Keratinocyte (primary cell): ENCODE measurements at regions not wholly inside any gene's neighbourhood (a gene's known extent, or its start where the extent isn't known, plus 50 kb on each side); places are given as distances from the start of the nearest gene placed in this dataset.

Source experiments
- DNase-seq: peaks from one replicate; pipeline ENCODE4 v3.0.0-alpha.2; 2011; ENCODE audit warnings: low read depth, missing footprints, low spot score
- FAIRE-seq: peaks from 2 replicates; lab custom pipeline; 2011; peaks lifted over from hg19 to GRCh38; lab: Jason Lieb, UNC
- H2AFZ ChIP-seq: 2 replicates; pipeline ENCODE4 v1.6.0; 2012; ENCODE audit warnings: low read length, control low read depth, inconsistent platforms; ENCODE audit not compliant: control insufficient read depth
- H3K27ac ChIP-seq: 2 replicates; pipeline ENCODE4 v1.5.1; 2011; ENCODE audit warnings: low read length; ENCODE audit not compliant: control insufficient read depth, insufficient read depth
- H3K27me3 ChIP-seq: 3 replicates; pipeline ENCODE4 v1.6.0; 2011; ENCODE audit warnings: low read length; ENCODE audit not compliant: control insufficient read depth, insufficient read depth; ENCODE audit errors: extremely low read depth
- H3K36me3 ChIP-seq, 2 experiments: 2 replicates in 1 of 2; 3 replicates in 1 of 2; pipeline ENCODE4 v1.5.1; 2011; ENCODE audit warnings: low read length in 2 of 2, mild to moderate bottlenecking in 1 of 2; ENCODE audit not compliant: control insufficient read depth in 2 of 2, insufficient read depth in 2 of 2; ENCODE audit errors: extremely low read depth in 1 of 2
- H3K4me1 ChIP-seq: 3 replicates; pipeline ENCODE4 v1.5.1; 2011; ENCODE audit warnings: low read length; ENCODE audit not compliant: control insufficient read depth, insufficient read depth; ENCODE audit errors: extremely low read depth
- H3K4me2 ChIP-seq: 3 replicates; pipeline ENCODE4 v1.6.0; 2011; ENCODE audit warnings: low read depth, low read length; ENCODE audit not compliant: control insufficient read depth, insufficient read depth; ENCODE audit errors: extremely low read depth
- H3K4me3 ChIP-seq, 3 experiments: fragments of 200-600 bp in 1 of 3; sonication (generic) in 1 of 3; 2 replicates in 2 of 3; 3 replicates in 1 of 3; pipeline ENCODE4 v1.5.1; 2011 to 2016; ENCODE audit warnings: low read length in 3 of 3, mild to moderate bottlenecking in 3 of 3, control low read depth in 2 of 3, inconsistent platforms in 1 of 3, low read depth in 1 of 3, mixed read lengths in 1 of 3, mixed run types in 1 of 3, moderate library complexity in 1 of 3; ENCODE audit not compliant: control insufficient read depth in 2 of 3, insufficient read depth in 2 of 3; ENCODE audit errors: extremely low read depth in 1 of 3
- H3K79me2 ChIP-seq: 2 replicates; pipeline ENCODE4 v1.6.0; 2012; ENCODE audit warnings: low read length; ENCODE audit not compliant: control insufficient read depth, insufficient read depth
- H3K9ac ChIP-seq: 3 replicates; pipeline ENCODE4 v1.6.0; 2011; ENCODE audit warnings: low read length; ENCODE audit not compliant: control insufficient read depth, insufficient read depth; ENCODE audit errors: extremely low read depth
- H3K9me1 ChIP-seq: 3 replicates; pipeline ENCODE4 v1.6.0; 2011; ENCODE audit warnings: low read length; ENCODE audit not compliant: control insufficient read depth, insufficient read depth; ENCODE audit errors: extremely low read depth
- H3K9me3 ChIP-seq: 2 replicates; pipeline ENCODE4 v1.5.1; 2012; ENCODE audit warnings: low read depth, low read length; ENCODE audit not compliant: control insufficient read depth
- H4K20me1 ChIP-seq: 3 replicates; pipeline ENCODE4 v1.6.0; 2011; ENCODE audit warnings: low read length; ENCODE audit not compliant: control insufficient read depth, insufficient read depth; ENCODE audit errors: extremely low read depth
- CTCF ChIP-seq, 3 experiments: IDR thresholded peaks in 1 of 3; conservative IDR thresholded peaks in 1 of 3; optimal IDR thresholded peaks in 1 of 3; 2 replicates in 2 of 3; 3 replicates in 1 of 3; pipeline versions ENCODE3 to v1.5.1; 2011; ENCODE audit warnings: low read length in 3 of 3, mild to moderate bottlenecking in 3 of 3, moderate library complexity in 2 of 3, control low read depth in 1 of 3, inconsistent platforms in 1 of 3; ENCODE audit not compliant: insufficient read depth in 2 of 3; ENCODE audit errors: extremely low read depth in 1 of 3
- EZH2 ChIP-seq: IDR thresholded peaks from one replicate; pipeline ENCODE4 v1.6.1; 2012; ENCODE audit warnings: inconsistent platforms, mild to moderate bottlenecking, low read length, moderate library complexity
- dilution Hi-C: fragments of 300-500 bp; cut with MboI; formaldehyde crosslinking; loops from one replicate; pipeline ENCODE4 v1.7.0; 2020; ENCODE audit warnings: low sequenced_read_pairs; ENCODE audit not compliant: extremely low pct_ligation_motif_present

- DNase-seq (no peak), FAIRE-seq (no peak)
- H2AFZ ChIP-seq: no peak overlapping the region
- no peaks in the 10 kb centered on the region for H3K4me1 ChIP-seq
- no peak overlapping the region for H3K4me2 ChIP-seq
- H3K9me1 ChIP-seq: no peaks in the 10 kb centered on the region
- H3K4me3 ChIP-seq: no peak overlapping the region
- no peaks in the 10 kb centered on the region for H3K9me3 ChIP-seq
- dilution Hi-C loops: no loop called here
- H3K27ac ChIP-seq: no peak overlapping the region
- H3K9ac ChIP-seq: no peak overlapping the region
- H3K27me3 ChIP-seq: no peaks in the 10 kb centered on the region
- H3K79me2 ChIP-seq: no peaks in the 10 kb centered on the region
- no peaks in the 10 kb centered on the region for H4K20me1 ChIP-seq
- TF ChIP-seq CTCF (optimal IDR thresholded peaks at IDR 0.05 in 1 of 3, IDR thresholded peaks at IDR 0.05 in 1 of 3, conservative IDR thresholded peaks at IDR 0.05 in 1 of 3; ENCODE audit: extremely low read depth in 1 of 3, insufficient read depth in 2 of 3, low read length in 3 of 3) (no peak), EZH2 (no peak)
- H3K36me3 ChIP-seq: no peaks in the 10 kb centered on the region
These were observed 837.8 kb upstream of the COBL start for GRCh38 chr7:52154382-52154781.

GRCh38 chr7:52151559-52151958 lies 835.0 kb upstream of the COBL start:
- Histone ChIP-seq H3K4me1 (no peaks in the 10 kb centered on the region), H3K27ac (no peak overlapping the region), H3K4me2 (no peak overlapping the region), H3K36me3 (no peaks in the 10 kb centered on the region), H3K79me2 (no peaks in the 10 kb centered on the region), H3K9me1 (no peaks in the 10 kb centered on the region), H3K27me3 (no peaks in the 10 kb centered on the region), H4K20me1 (no peaks in the 10 kb centered on the region), H3K4me3 (no peak overlapping the region), H2AFZ (no peak overlapping the region), H3K9me3 (no peaks in the 10 kb centered on the region), H3K9ac (no peak overlapping the region)
- dilution Hi-C loops: no loop called here
- TF ChIP-seq EZH2 (no peak), CTCF (optimal IDR thresholded peaks at IDR 0.05 in 1 of 3, IDR thresholded peaks at IDR 0.05 in 1 of 3, conservative IDR thresholded peaks at IDR 0.05 in 1 of 3; ENCODE audit: extremely low read depth in 1 of 3, insufficient read depth in 2 of 3, low read length in 3 of 3) (no peak)
- DNase-seq (no peak), FAIRE-seq (no peak)
